Fibroblast of lung (primary cell): ENCODE measurements at regions not wholly inside any gene's neighbourhood (a gene's known extent, or its start where the extent isn't known, plus 50 kb on each side); places are given as distances from the start of the nearest gene placed in this dataset.

Experiments
- CTCF ChIP-seq, 2 donors: IDR thresholded peaks in 1 of 2; conservative IDR thresholded peaks in 1 of 2; 1 replicate in 1 of 2; 2 replicates in 1 of 2; pipeline ENCODE4 v1.5.1; 2011 to 2012; ENCODE audit warnings: low read length in 2 of 2, control low read depth in 1 of 2, inconsistent platforms in 1 of 2, low read depth in 1 of 2, mild to moderate bottlenecking in 1 of 2
- EZH2 ChIP-seq: IDR thresholded peaks from 2 replicates; pipeline ENCODE4 v1.5.1; 2012; ENCODE audit warnings: low read length, control low read depth, mild to moderate bottlenecking; ENCODE audit errors: missing control alignments

- TF ChIP-seq CTCF (conservative IDR thresholded peaks at IDR 0.05 in 1 of 2, IDR thresholded peaks at IDR 0.05 in 1 of 2; ENCODE audit: low read depth in 1 of 2, low read length in 2 of 2) = no peak
- no peak for TF ChIP-seq EZH2
Observed at GRCh38 chr11:15738931-15739330, 617.4 kb downstream of the SOX6 start.
